SK-N-SH (cell line): ENCODE measurements at regions not wholly inside any gene's neighbourhood (a gene's known extent, or its start where the extent isn't known, plus 50 kb on each side); places are given as distances from the start of the nearest gene placed in this dataset.

Experiments used
- CTCF ChIA-PET: fragments of 300-600, 350-600 bp; formaldehyde crosslinking; extraction: SDS; loops from one replicate; lab custom pipeline; 2021; lab: Yijun Ruan, JAX
- POLR2A ChIA-PET: fragments of 350-600 bp; sonication (Branson Sonifier 250); formaldehyde crosslinking; extraction: SDS; loops from one replicate; lab custom pipeline; 2020; ENCODE audit warnings: antibody characterized with exemption, inconsistent platforms; lab: Yijun Ruan, JAX
- DNase-seq: peaks from one replicate; pipeline ENCODE4 v3.0.0; 2012
- H2AFZ ChIP-seq: fragments of 200-600 bp; sonication (generic); 2 replicates; pipeline ENCODE4 v1.8.1; 2016; ENCODE audit warnings: antibody characterized with exemption, mild to moderate bottlenecking, low read depth
- H3F3A ChIP-seq: fragments of 200-600 bp; sonication (generic); replicated peaks from 2 replicates; pipeline ENCODE3; 2016; ENCODE audit warnings: antibody characterized with exemption, mild to moderate bottlenecking; ENCODE audit not compliant: insufficient read depth
- H3K27ac ChIP-seq, 2 experiments: fragments of 200-500 bp in 1 of 2; fragments of 200-600 bp in 1 of 2; sonication (Bioruptor generic) in 1 of 2; sonication (generic), shearing (Covaris generic) in 1 of 2; 2 replicates each; pipeline versions ENCODE4 v1.5.1 to v1.6.1; 2014 to 2016; ENCODE audit warnings: low read depth in 2 of 2, inconsistent platforms in 1 of 2, low read length in 1 of 2, mild to moderate bottlenecking in 1 of 2, mixed read lengths in 1 of 2
- H3K27me3 ChIP-seq: fragments of 200-600 bp; sonication (generic), shearing (Covaris generic); 2 replicates; pipeline ENCODE4 v1.6.1; 2016; ENCODE audit warnings: mixed run types; ENCODE audit not compliant: insufficient read depth
- H3K36me3 ChIP-seq, 2 experiments: fragments of 200-500 bp in 1 of 2; fragments of 200-600 bp in 1 of 2; sonication (Bioruptor generic) in 1 of 2; sonication (generic) in 1 of 2; replicated peaks in 1 of 2; 2 replicates each; pipeline versions ENCODE3 to v1.5.1; 2014 to 2016; ENCODE audit warnings: low read length in 1 of 2, mild to moderate bottlenecking in 1 of 2; ENCODE audit not compliant: insufficient read depth in 2 of 2, control insufficient read depth in 1 of 2
- H3K4me1 ChIP-seq, 2 experiments: fragments of 200-500 bp in 1 of 2; fragments of 200-600 bp in 1 of 2; sonication (Bioruptor generic) in 1 of 2; sonication (generic), shearing (Covaris generic) in 1 of 2; 2 replicates each; pipeline versions ENCODE4 v1.5.1 to v1.6.1; 2014 to 2016; ENCODE audit warnings: low read depth in 1 of 2, low read length in 1 of 2, mixed run types in 1 of 2; ENCODE audit not compliant: insufficient read depth in 2 of 2, control insufficient read depth in 1 of 2
- H3K4me2 ChIP-seq: fragments of 200-600 bp; sonication (generic), shearing (Covaris generic); 2 replicates; pipeline ENCODE4 v1.6.1; 2017; ENCODE audit warnings: mixed run types
- H3K4me3 ChIP-seq, 2 experiments: fragments of 200-500 bp in 1 of 2; fragments of 200-600 bp in 1 of 2; sonication (Bioruptor generic) in 1 of 2; sonication (generic), shearing (Covaris generic) in 1 of 2; 2 replicates each; pipeline versions ENCODE4 v1.5.1 to v1.8.1; 2014 to 2016; ENCODE audit warnings: low read depth in 2 of 2, inconsistent platforms in 1 of 2, low read length in 1 of 2, mild to moderate bottlenecking in 1 of 2, mixed read lengths in 1 of 2, moderate library complexity in 1 of 2
- H3K79me2 ChIP-seq: fragments of 200-600 bp; sonication (generic); 2 replicates; pipeline ENCODE4 v1.8.1; 2017; ENCODE audit warnings: mild to moderate bottlenecking; ENCODE audit not compliant: insufficient read depth
- H3K9ac ChIP-seq: fragments of 200-600 bp; sonication (generic); 2 replicates; pipeline ENCODE4 v1.6.1; 2017; ENCODE audit warnings: mixed run types
- H3K9me2 ChIP-seq: fragments of 200-600 bp; sonication (generic); 2 replicates; pipeline ENCODE4 v1.6.1; 2017; ENCODE audit warnings: mixed run types
- H3K9me3 ChIP-seq: fragments of 200-600 bp; sonication (generic); 2 replicates; pipeline ENCODE4 v1.6.1; 2017; ENCODE audit warnings: mixed run types, mild to moderate bottlenecking, moderate library complexity
- H4K20me1 ChIP-seq: fragments of 200-600 bp; sonication (generic); 2 replicates; pipeline ENCODE4 v1.6.1; 2017; ENCODE audit warnings: mild to moderate bottlenecking, mixed run types; ENCODE audit not compliant: insufficient read depth
- EP300 ChIP-seq, 2 experiments: IDR thresholded peaks; 2 replicates each; pipeline versions ENCODE4 v1.4.0 to v1.6.1; 2012; ENCODE audit warnings: borderline replicate concordance in 1 of 2, low read depth in 1 of 2, low read length in 1 of 2
- EZH2phosphoT487 ChIP-seq: fragments of 200-600 bp; sonication (generic); IDR thresholded peaks from 2 replicates; pipeline ENCODE4 v1.6.1; 2017; ENCODE audit warnings: low read depth, mixed run types, mild to moderate bottlenecking, antibody characterized with exemption, moderate library complexity, borderline replicate concordance
- FOSL2 ChIP-seq: IDR thresholded peaks from 2 replicates; pipeline ENCODE4 v1.4.0; 2012; ENCODE audit warnings: low read depth, mild to moderate bottlenecking, moderate library complexity, borderline replicate concordance
- FOXM1 ChIP-seq: IDR thresholded peaks from 2 replicates; pipeline ENCODE4 v1.4.0; 2012; ENCODE audit warnings: low read depth, mild to moderate bottlenecking
- GABPA ChIP-seq: IDR thresholded peaks from 2 replicates; pipeline ENCODE4 v1.4.0; 2012; ENCODE audit warnings: low read depth, mild to moderate bottlenecking
- JUND ChIP-seq: IDR thresholded peaks from 2 replicates; pipeline ENCODE4 v1.4.0; 2012
- MAX ChIP-seq: IDR thresholded peaks from 2 replicates; pipeline ENCODE4 v1.4.0; 2012; ENCODE audit warnings: low read depth
- MXI1 ChIP-seq: IDR thresholded peaks from 2 replicates; pipeline ENCODE4 v1.6.1; 2012; ENCODE audit warnings: mild to moderate bottlenecking, low read depth, low read length, improper control_type of control experiment
- NFIC ChIP-seq: IDR thresholded peaks from 2 replicates; pipeline ENCODE4 v1.4.0; 2012; ENCODE audit warnings: borderline replicate concordance
- RAD21 ChIP-seq: IDR thresholded peaks from 2 replicates; pipeline ENCODE4 v1.6.1; 2012; ENCODE audit warnings: mild to moderate bottlenecking, low read length
- RCOR1 ChIP-seq: fragments of 150-350 bp; IDR thresholded peaks from 2 replicates; pipeline ENCODE4 v1.6.1; 2017; ENCODE audit warnings: antibody characterized with exemption, low read length
- RFX5 ChIP-seq: IDR thresholded peaks from 2 replicates; pipeline ENCODE4 v1.6.1; 2012; ENCODE audit warnings: mild to moderate bottlenecking, improper control_type of control experiment, low read length
- RXRA ChIP-seq: IDR thresholded peaks from 2 replicates; pipeline ENCODE4 v1.4.0; 2012; ENCODE audit warnings: low read depth, mild to moderate bottlenecking, borderline replicate concordance
- SIN3A ChIP-seq: IDR thresholded peaks from 2 replicates; pipeline ENCODE4 v1.6.1; 2012; ENCODE audit warnings: low read depth, mild to moderate bottlenecking, low read length, moderate library complexity, borderline replicate concordance
- TEAD4 ChIP-seq: IDR thresholded peaks from 2 replicates; pipeline ENCODE4 v1.4.0; 2012; ENCODE audit warnings: mild to moderate bottlenecking, borderline replicate concordance; ENCODE audit not compliant: insufficient read depth
- USF2 ChIP-seq: fragments of 150-350 bp; IDR thresholded peaks from 2 replicates; pipeline ENCODE4 v1.6.1; 2017; ENCODE audit warnings: antibody characterized with exemption, low read length, low read depth, borderline replicate concordance
- WGBS: methylation state at CpG from one replicate; pipeline ENCODE4 v1.1.6; 2017; ENCODE audit warnings: low lambda C conversion rate; 5-methylcytosine and 5-hydroxymethylcytosine counted together
- TF ChIP-seq, protein P1 (sequence below): IDR thresholded peaks from 2 replicates; pipeline ENCODE4; 2012

- Histone ChIP-seq H3K4me1 (no peaks in the 10 kb centered on the region; a peak in 1 of 4 replicates), H4K20me1 (no peaks in the 10 kb centered on the region), H3K4me3 (no peak overlapping the region), H3K9me3 (no peaks in the 10 kb centered on the region), H3K4me2 (no peak overlapping the region), H3K36me3 (no peaks in the 10 kb centered on the region), H3K9me2 (no peaks in the 10 kb centered on the region), H3K79me2 (no peaks in the 10 kb centered on the region), H2AFZ (no peak overlapping the region), H3F3A (no peaks in the 10 kb centered on the region), H3K27me3 (no peaks in the 10 kb centered on the region), H3K9ac (no peak overlapping the region), H3K27ac (no peak overlapping the region)
- TF ChIP-seq RCOR1: no peak
- TF ChIP-seq JUND: no peak
- no peak for TF ChIP-seq MAX
- no peak for TF ChIP-seq NFIC
- no peak for TF ChIP-seq GABPA
- no peak for TF ChIP-seq EZH2phosphoT487
- TF ChIP-seq FOXM1: no peak
- TF ChIP-seq EP300 (IDR thresholded peaks at IDR 0.05; ENCODE audit: borderline replicate concordance in 1 of 2, low read depth in 1 of 2, low read length in 1 of 2): no peak
- no peak for TF ChIP-seq USF2
- TF ChIP-seq RXRA: no peak
- no peak for TF ChIP-seq SIN3A
- POLR2A ChIA-PET: no interaction called here
- DNase-seq: no peak
- WGBS: 43% methylated on average over 4 of the region's 4 CpGs
- CTCF ChIA-PET: interaction anchor here (1.2 kb wide), 1 partner anchor 35 kb away, joined by 4 read pairs; no protein-coding TSS in a partner anchor
These were observed 149.5 kb downstream of the NAA11 start for GRCh38 chr4:79176351-79176750.

- CTCF ChIA-PET: interaction anchor here (1.2 kb wide), 1 partner anchor 36 kb away, joined by 4 read pairs; no protein-coding TSS in a partner anchor
These were observed 150.1 kb downstream of the NAA11 start for GRCh38 chr4:79175716-79176115.

More at GRCh38 chr4:79175716-79176115, 150.1 kb downstream of the NAA11 start:
- H3K27ac ChIP-seq: no peak overlapping the region
- H3K4me1 ChIP-seq: no peaks in the 10 kb centered on the region; a peak in 1 of 4 replicates
- H3K36me3 ChIP-seq: no peaks in the 10 kb centered on the region
- no peaks in the 10 kb centered on the region for H3F3A ChIP-seq
- H3K9me2 ChIP-seq: no peaks in the 10 kb centered on the region
- H3K27me3 ChIP-seq: no peaks in the 10 kb centered on the region
- no peak for DNase-seq
- H3K9me3 ChIP-seq: no peaks in the 10 kb centered on the region
- H4K20me1 ChIP-seq: no peaks in the 10 kb centered on the region
- no peak for TF ChIP-seq JUND
- TF ChIP-seq RAD21: no peak
- no peak for TF ChIP-seq MXI1
- TF ChIP-seq TEAD4: no peak
- no peak for TF ChIP-seq USF2
- TF ChIP-seq GABPA: no peak
- no peak for TF ChIP-seq EP300 (IDR thresholded peaks at IDR 0.05; ENCODE audit: borderline replicate concordance in 1 of 2, low read depth in 1 of 2, low read length in 1 of 2)
- TF ChIP-seq FOXM1: no peak
- TF ChIP-seq FOSL2: no peak
- TF ChIP-seq EZH2phosphoT487: no peak
- TF ChIP-seq, protein P1, sequence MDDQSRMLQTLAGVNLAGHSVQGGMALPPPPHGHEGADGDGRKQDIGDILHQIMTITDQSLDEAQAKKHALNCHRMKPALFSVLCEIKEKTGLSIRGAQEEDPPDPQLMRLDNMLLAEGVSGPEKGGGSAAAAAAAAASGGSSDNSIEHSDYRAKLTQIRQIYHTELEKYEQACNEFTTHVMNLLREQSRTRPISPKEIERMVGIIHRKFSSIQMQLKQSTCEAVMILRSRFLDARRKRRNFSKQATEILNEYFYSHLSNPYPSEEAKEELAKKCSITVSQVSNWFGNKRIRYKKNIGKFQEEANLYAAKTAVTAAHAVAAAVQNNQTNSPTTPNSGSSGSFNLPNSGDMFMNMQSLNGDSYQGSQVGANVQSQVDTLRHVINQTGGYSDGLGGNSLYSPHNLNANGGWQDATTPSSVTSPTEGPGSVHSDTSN: no peak
- no peak for TF ChIP-seq RFX5
- no peak overlapping the region for H3K4me2 ChIP-seq
- no peak overlapping the region for H2AFZ ChIP-seq
- H3K4me3 ChIP-seq: no peak overlapping the region
- no peak overlapping the region for H3K9ac ChIP-seq
- POLR2A ChIA-PET: no interaction called here
- no peaks in the 10 kb centered on the region for H3K79me2 ChIP-seq
